ENCODE measurements at regions not wholly inside any gene's neighbourhood (a gene's known extent, or its start where the extent isn't known, plus 50 kb on each side); places are given as distances from the start of the nearest gene placed in this dataset.

- TF ChIP-seq ZBTB49 (tag by site-specific recombination; IDR thresholded peaks at IDR 0.05; ENCODE audit: low read depth) (no peak), SETDB1 (IDR thresholded peaks at IDR 0.05; ENCODE audit: insufficient read length, low read length) (no peak)
- TF ChIP-seq, protein P1, sequence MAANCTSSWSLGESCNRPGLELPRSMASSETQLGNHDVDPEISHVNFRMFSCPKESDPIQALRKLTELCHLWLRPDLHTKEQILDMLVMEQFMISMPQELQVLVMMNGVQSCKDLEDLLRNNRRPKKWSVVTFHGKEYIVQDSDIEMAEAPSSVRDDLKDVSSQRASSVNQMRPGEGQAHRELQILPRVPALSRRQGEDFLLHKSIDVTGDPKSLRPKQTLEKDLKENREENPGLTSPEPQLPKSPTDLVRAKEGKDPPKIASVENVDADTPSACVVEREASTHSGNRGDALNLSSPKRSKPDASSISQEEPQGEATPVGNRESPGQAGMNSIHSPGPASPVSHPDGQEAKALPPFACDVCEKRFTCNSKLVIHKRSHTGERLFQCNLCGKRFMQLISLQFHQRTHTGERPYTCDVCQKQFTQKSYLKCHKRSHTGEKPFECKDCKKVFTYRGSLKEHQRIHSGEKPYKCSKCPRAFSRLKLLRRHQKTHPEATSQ (tag by site-specific recombination; IDR thresholded peaks at IDR 0.05), result no peak
- TF ChIP-seq, protein P2, sequence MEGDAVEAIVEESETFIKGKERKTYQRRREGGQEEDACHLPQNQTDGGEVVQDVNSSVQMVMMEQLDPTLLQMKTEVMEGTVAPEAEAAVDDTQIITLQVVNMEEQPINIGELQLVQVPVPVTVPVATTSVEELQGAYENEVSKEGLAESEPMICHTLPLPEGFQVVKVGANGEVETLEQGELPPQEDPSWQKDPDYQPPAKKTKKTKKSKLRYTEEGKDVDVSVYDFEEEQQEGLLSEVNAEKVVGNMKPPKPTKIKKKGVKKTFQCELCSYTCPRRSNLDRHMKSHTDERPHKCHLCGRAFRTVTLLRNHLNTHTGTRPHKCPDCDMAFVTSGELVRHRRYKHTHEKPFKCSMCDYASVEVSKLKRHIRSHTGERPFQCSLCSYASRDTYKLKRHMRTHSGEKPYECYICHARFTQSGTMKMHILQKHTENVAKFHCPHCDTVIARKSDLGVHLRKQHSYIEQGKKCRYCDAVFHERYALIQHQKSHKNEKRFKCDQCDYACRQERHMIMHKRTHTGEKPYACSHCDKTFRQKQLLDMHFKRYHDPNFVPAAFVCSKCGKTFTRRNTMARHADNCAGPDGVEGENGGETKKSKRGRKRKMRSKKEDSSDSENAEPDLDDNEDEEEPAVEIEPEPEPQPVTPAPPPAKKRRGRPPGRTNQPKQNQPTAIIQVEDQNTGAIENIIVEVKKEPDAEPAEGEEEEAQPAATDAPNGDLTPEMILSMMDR (tag by site-specific recombination; IDR thresholded peaks at IDR 0.05), result no peak
Measured at GRCh38 chr1:240663169-240663879, 51.4 kb upstream of the GREM2 start.

Data from HEK293 (cell line).